GM12878 (cell line): ENCODE measurements at regions not wholly inside any gene's neighbourhood (a gene's known extent, or its start where the extent isn't known, plus 50 kb on each side); places are given as distances from the start of the nearest gene placed in this dataset.

Experiments
- ATAC-seq: fragments of 200-7000 bp; cut with Tn5 transposase; 3 replicates; pipeline ENCODE4 v1.9.1; 2020; ENCODE audit warnings: mild to moderate bottlenecking, moderate library complexity
- BruUV-seq: library from RNA; stranded (reverse); fragments of 400-500 nt; replicated peaks from 2 replicates; lab custom pipeline; 2021; lab: Mats Ljungman, UMichigan
- CTCF ChIA-PET: fragments of 300-600 bp; sonication (Branson Sonifier 250); formaldehyde crosslinking; extraction: SDS; loops from one replicate; lab custom pipeline; 2021; ENCODE audit warnings: inconsistent platforms; lab: Yijun Ruan, JAX
- POLR2A ChIA-PET: fragments of 350-600 bp; formaldehyde crosslinking; extraction: SDS; loops from one replicate; lab custom pipeline; 2021; ENCODE audit warnings: inconsistent platforms; lab: Charles Lee
- RAD21 ChIA-PET: fragments of 300-600 bp; sonication (Branson Sonifier 250); formaldehyde crosslinking; loops from one replicate; lab custom pipeline; 2023; ENCODE audit warnings: antibody characterized with exemption; ENCODE audit not compliant: unreplicated experiment; lab: Charles Lee
- SMC1A ChIA-PET: fragments of 300-600 bp; sonication (Branson Sonifier 250); formaldehyde crosslinking; loops from one replicate; lab custom pipeline; 2023; ENCODE audit not compliant: unreplicated experiment, uncharacterized antibody; lab: Charles Lee
- DNase-seq: peaks from one replicate; pipeline ENCODE4 v3.0.0-alpha.2; 2011; ENCODE audit warnings: low read depth, low spot score
- FAIRE-seq: peaks from 3 replicates; lab custom pipeline; 2011; peaks lifted over from hg19 to GRCh38; lab: Jason Lieb, UNC
- H2AFZ ChIP-seq: 2 replicates; pipeline ENCODE4 v1.6.0; 2011; ENCODE audit warnings: low read depth, low read length, control low read depth; ENCODE audit not compliant: control insufficient read depth
- H3K27ac ChIP-seq: 2 replicates; pipeline ENCODE4 v1.5.1; 2011; ENCODE audit warnings: control low read depth; ENCODE audit not compliant: control insufficient read depth, insufficient read depth
- H3K27me3 ChIP-seq, 2 experiments: replicated peaks in 1 of 2; 2 replicates each; pipeline versions ENCODE4 v1.6.0 to v1.6.1; 2011; ENCODE audit warnings: low read length in 1 of 2; ENCODE audit not compliant: control insufficient read depth in 2 of 2, insufficient read depth in 2 of 2
- H3K36me3 ChIP-seq, 2 experiments: 2 replicates each; pipeline ENCODE4 v1.5.1; 2011; ENCODE audit warnings: low read length in 1 of 2; ENCODE audit not compliant: control insufficient read depth in 2 of 2, insufficient read depth in 2 of 2
- H3K4me1 ChIP-seq: 2 replicates; pipeline ENCODE4 v1.6.1; 2011; ENCODE audit warnings: mild to moderate bottlenecking, low read length, moderate library complexity, mixed read lengths; ENCODE audit not compliant: control insufficient read depth, insufficient read depth
- H3K4me2 ChIP-seq: 2 replicates; pipeline ENCODE4 v1.6.0; 2011; ENCODE audit warnings: control low read depth; ENCODE audit not compliant: control insufficient read depth, insufficient read depth
- H3K4me3 ChIP-seq: fragments of 200-600 bp; sonication (generic); 2 replicates; pipeline ENCODE4 v1.5.1; 2016
- H3K79me2 ChIP-seq: 2 replicates; pipeline ENCODE4 v1.6.0; 2011; ENCODE audit warnings: low read length; ENCODE audit not compliant: control insufficient read depth, insufficient read depth
- H3K9ac ChIP-seq: 2 replicates; pipeline ENCODE4 v1.8.0; 2011; ENCODE audit warnings: low read length, control low read depth, mixed read lengths; ENCODE audit not compliant: control insufficient read depth, insufficient read depth
- H3K9me3 ChIP-seq: replicated peaks from 3 replicates; pipeline ENCODE4 v1.5.1; 2011; ENCODE audit warnings: mild to moderate bottlenecking, low read length; ENCODE audit not compliant: control insufficient read depth, insufficient read depth
- H4K20me1 ChIP-seq: 2 replicates; pipeline ENCODE4 v1.6.0; 2011; ENCODE audit not compliant: control insufficient read depth, insufficient read depth
- KLF5 ChIP-seq: fragments of 450-650 bp; IDR thresholded peaks from 2 replicates; pipeline ENCODE4 v1.6.1; 2014; ENCODE audit warnings: mild to moderate bottlenecking; ENCODE audit not compliant: partially characterized antibody
- LARP7 ChIP-seq: fragments of 450-650 bp; IDR thresholded peaks from 2 replicates; pipeline ENCODE4 v1.6.1; 2017; ENCODE audit warnings: mild to moderate bottlenecking
- PML ChIP-seq: IDR thresholded peaks from 2 replicates; pipeline ENCODE4 v1.6.1; 2012; ENCODE audit warnings: low read length, inconsistent platforms
- TARDBP ChIP-seq: IDR thresholded peaks from 2 replicates; pipeline ENCODE4 v1.6.1; 2016; ENCODE audit warnings: borderline replicate concordance
- TCF3 ChIP-seq: IDR thresholded peaks from 2 replicates; pipeline ENCODE4 v1.6.1; 2012; ENCODE audit warnings: low read depth, mild to moderate bottlenecking, low read length, borderline replicate concordance; ENCODE audit not compliant: insufficient read depth
- WGBS: methylation state at CpG from one replicate; pipeline ENCODE4 v1.1.6; 2016; ENCODE audit warnings: low lambda C conversion rate; ENCODE audit not compliant: insufficient replicate concordance, insufficient coverage; ENCODE audit errors: missing lambda C conversion rate; 5-methylcytosine and 5-hydroxymethylcytosine counted together
- in situ Hi-C: fragments of 300-500 bp; cut with MboI; formaldehyde crosslinking; loops from 9 replicates; pipeline ENCODE4 v1.14.3; 2018; ENCODE audit warnings: mixed read lengths
- intact Hi-C: fragments of 100-400 bp; cut with micrococcal nuclease; formaldehyde crosslinking; loops from one replicate; pipeline ENCODE4 v1.14.2; 2022; ENCODE audit not compliant: unreplicated experiment
- TF ChIP-seq, protein P1 (sequence below): fragments of 450-650 bp; conservative IDR thresholded peaks from 2 replicates; pipeline ENCODE4 v1.6.1; 2017; ENCODE audit warnings: mild to moderate bottlenecking, moderate library complexity
- TF ChIP-seq, protein P2 (sequence below): IDR thresholded peaks from 2 replicates; pipeline ENCODE4 v1.6.1; 2011; ENCODE audit warnings: borderline replicate concordance, low read depth, mild to moderate bottlenecking, moderate library complexity, mixed read lengths, low read length; ENCODE audit not compliant: insufficient read depth; ENCODE audit errors: extremely low read length

DNA sequence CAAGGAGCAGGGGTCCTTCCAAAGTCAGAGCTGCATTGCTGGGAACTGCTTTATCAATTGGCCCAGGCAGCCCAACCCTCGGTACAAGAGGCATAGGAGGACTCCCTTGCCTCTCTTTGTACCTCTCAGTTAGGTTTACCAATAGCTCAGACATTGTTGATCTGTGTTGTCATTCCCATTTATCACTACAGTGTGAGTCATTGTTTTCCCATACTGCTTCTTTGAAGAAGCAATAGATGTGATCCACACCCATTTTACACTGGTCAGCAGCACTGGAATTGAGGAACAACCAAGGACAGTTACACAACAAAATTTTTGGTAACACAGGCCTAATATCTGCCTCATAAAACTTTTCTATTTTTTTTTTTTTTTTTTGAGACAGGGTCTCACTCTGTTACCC is 307.2 kb downstream of the SNX13 start:
- WGBS = 0% methylated on average over 1 of the region's 1 CpG
- H3K4me1 ChIP-seq = no peaks in the 10 kb centered on the region
- FAIRE-seq = no peak
- DNase-seq = no peak
- H3K9ac ChIP-seq = no peak overlapping the region
- no peak overlapping the region for H3K27ac ChIP-seq
- H2AFZ ChIP-seq = no peak overlapping the region
- H3K4me3 ChIP-seq = no peak overlapping the region
- H3K27me3 ChIP-seq = no peaks in the 10 kb centered on the region
- no peak overlapping the region for H3K4me2 ChIP-seq
- no peak for TF ChIP-seq PML
- no peak for TF ChIP-seq TARDBP
- TF ChIP-seq LARP7 = no peak
- no peak for TF ChIP-seq TCF3
- TF ChIP-seq, protein P1, sequence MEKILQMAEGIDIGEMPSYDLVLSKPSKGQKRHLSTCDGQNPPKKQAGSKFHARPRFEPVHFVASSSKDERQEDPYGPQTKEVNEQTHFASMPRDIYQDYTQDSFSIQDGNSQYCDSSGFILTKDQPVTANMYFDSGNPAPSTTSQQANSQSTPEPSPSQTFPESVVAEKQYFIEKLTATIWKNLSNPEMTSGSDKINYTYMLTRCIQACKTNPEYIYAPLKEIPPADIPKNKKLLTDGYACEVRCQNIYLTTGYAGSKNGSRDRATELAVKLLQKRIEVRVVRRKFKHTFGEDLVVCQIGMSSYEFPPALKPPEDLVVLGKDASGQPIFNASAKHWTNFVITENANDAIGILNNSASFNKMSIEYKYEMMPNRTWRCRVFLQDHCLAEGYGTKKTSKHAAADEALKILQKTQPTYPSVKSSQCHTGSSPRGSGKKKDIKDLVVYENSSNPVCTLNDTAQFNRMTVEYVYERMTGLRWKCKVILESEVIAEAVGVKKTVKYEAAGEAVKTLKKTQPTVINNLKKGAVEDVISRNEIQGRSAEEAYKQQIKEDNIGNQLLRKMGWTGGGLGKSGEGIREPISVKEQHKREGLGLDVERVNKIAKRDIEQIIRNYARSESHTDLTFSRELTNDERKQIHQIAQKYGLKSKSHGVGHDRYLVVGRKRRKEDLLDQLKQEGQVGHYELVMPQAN = no peak
- TF ChIP-seq KLF5 = no peak
- TF ChIP-seq, protein P2, sequence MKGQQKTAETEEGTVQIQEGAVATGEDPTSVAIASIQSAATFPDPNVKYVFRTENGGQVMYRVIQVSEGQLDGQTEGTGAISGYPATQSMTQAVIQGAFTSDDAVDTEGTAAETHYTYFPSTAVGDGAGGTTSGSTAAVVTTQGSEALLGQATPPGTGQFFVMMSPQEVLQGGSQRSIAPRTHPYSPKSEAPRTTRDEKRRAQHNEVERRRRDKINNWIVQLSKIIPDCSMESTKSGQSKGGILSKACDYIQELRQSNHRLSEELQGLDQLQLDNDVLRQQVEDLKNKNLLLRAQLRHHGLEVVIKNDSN = no peak
- no peaks in the 10 kb centered on the region for H3K36me3 ChIP-seq
- intact Hi-C loops = no loop called here
- no peaks in the 10 kb centered on the region for H4K20me1 ChIP-seq
- no TSS peak for BruUV-seq
- in situ Hi-C loops = no loop called here
- H3K79me2 ChIP-seq = no peaks in the 10 kb centered on the region
- ATAC-seq = no peak
- ChIA-PET POLR2A (no interaction called here), CTCF (no interaction called here), SMC1A (interaction anchor here (0.5 to 2.4 kb wide), 3 partner anchors 9 to 635 kb away, joined by 3 to 10 read pairs (median 3); no protein-coding TSS in a partner anchor), RAD21 (no interaction called here)
- H3K9me3 ChIP-seq = no peaks in the 10 kb centered on the region
